ENCODE measurements at regions not wholly inside any gene's neighbourhood (a gene's known extent, or its start where the extent isn't known, plus 50 kb on each side); places are given as distances from the start of the nearest gene placed in this dataset.

DNA sequence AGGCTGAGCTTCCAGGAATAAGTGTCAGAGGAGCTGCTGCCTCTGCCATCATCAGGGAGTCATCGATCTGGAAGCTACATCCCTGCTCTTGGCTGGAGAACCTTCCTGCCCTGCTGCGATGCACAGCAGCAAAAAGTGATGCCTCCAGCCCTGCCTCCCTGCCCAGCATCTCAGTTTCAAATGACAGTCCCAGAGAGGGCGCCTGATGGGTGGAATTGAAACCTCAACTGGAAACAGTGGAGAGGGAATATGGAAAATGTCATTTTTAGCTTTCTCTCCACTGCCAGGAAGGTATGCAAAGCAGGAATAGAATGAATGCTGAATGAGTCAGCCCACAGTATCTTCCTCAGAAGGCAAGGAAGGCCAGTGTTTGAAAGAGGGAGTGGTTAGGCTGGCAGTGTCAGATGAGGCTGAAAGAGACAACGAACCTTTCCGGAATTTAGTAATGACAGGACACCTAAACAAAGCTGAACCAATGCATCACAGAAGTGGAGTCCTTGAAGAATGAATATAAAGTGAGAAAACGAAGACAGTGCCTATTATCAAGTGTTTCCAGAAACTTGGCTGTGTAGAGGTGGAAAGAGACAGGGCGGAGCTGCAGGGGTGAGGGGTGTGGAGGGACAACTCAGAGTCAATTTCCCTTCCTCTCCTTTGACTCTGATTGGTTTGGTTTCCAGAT is 153.9 kb upstream of the NDUFV2 start:
- H3K27ac ChIP-seq (ENCODE audit: low read depth, low read length): peak overlapping the region; percentile 97
- ChIA-PET POLR2A (interaction anchor here (0.6 to 1.9 kb wide), 10 partner anchors 34 to 244 kb away, joined by 3 to 6 read pairs (median 3); no protein-coding TSS in a partner anchor), CTCF (interaction anchor here (0.6 to 1.4 kb wide), 2 partner anchors 39 to 1079 kb away, joined by 3 to 4 read pairs; no protein-coding TSS in a partner anchor)
- peaks cover 14% of the 10 kb centered on the region for H3K9me3 ChIP-seq (ENCODE audit: control insufficient read depth, insufficient read depth, low read length)
- DNase-seq (ENCODE audit: low read depth, low spot score): peak; percentile 80
- H3K27me3 ChIP-seq (ENCODE audit: control insufficient read depth, insufficient read depth, low read length): no peaks in the 10 kb centered on the region
- peak overlapping the region; percentile 41 for H3K4me3 ChIP-seq (ENCODE audit: low read depth, low read length)
- TF ChIP-seq, protein P1, sequence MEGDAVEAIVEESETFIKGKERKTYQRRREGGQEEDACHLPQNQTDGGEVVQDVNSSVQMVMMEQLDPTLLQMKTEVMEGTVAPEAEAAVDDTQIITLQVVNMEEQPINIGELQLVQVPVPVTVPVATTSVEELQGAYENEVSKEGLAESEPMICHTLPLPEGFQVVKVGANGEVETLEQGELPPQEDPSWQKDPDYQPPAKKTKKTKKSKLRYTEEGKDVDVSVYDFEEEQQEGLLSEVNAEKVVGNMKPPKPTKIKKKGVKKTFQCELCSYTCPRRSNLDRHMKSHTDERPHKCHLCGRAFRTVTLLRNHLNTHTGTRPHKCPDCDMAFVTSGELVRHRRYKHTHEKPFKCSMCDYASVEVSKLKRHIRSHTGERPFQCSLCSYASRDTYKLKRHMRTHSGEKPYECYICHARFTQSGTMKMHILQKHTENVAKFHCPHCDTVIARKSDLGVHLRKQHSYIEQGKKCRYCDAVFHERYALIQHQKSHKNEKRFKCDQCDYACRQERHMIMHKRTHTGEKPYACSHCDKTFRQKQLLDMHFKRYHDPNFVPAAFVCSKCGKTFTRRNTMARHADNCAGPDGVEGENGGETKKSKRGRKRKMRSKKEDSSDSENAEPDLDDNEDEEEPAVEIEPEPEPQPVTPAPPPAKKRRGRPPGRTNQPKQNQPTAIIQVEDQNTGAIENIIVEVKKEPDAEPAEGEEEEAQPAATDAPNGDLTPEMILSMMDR (IDR thresholded peaks at IDR 0.05; ENCODE audit: low read depth, low read length): no peak

DNA sequence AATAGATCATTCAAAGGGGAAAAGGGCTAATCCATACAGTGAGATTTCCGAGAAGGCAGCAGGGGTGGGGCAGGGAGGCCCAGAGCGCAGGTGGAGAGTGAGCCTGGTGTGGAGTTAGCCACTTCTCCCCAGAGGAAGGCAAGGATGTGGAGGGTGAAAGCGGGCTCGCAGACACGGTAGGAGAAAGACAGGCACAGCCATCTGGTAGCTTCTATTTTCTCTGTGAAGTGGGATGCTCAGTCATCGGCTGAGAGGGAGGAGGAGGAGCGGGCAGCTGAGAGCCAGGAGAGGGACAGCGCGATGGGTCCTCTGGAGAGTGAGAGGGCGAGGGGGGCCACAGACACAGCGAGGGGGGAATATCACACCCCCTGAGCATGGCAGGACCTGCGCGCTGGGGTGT is 153.3 kb upstream of the NDUFV2 start:
- TF ChIP-seq, protein P1 (IDR thresholded peaks at IDR 0.05; ENCODE audit: low read depth, low read length): no peak
- POLR2A ChIA-PET: interaction anchor here (0.9 to 1.9 kb wide), 8 partner anchors 34 to 245 kb away, joined by 3 to 6 read pairs (median 3); no protein-coding TSS in a partner anchor

DNA sequence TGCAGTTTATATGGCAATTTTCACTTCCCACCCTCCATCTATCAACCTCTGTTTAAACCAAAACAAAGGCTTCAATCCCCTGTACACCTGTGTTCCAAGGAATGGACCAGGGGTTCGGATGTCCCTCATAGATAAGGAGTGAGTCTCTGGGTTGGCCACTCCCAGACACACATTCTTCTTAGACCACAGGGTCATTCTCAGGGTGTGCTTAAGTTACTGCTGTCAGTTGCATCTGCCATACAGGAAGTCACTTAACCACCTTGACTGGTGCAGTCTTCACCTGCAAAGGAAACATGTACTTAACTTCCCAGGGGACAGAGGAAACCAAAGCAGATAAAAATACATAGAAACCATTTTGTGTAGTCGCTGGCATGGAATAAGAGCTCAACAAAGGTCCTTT is 151.0 kb upstream of the NDUFV2 start:
- POLR2A ChIA-PET: no interaction called here
- Histone ChIP-seq H3K9me3 (ENCODE audit: control insufficient read depth, insufficient read depth, low read length) (peaks cover 24% of the 10 kb centered on the region), H3K4me3 (ENCODE audit: low read depth, low read length) (no peak overlapping the region), H3K27me3 (ENCODE audit: control insufficient read depth, insufficient read depth, low read length) (no peaks in the 10 kb centered on the region), H3K27ac (ENCODE audit: low read depth, low read length) (no peak overlapping the region)
- CTCF ChIA-PET: interaction anchor here (0.9 kb wide), 1 partner anchor 36 kb away, joined by 3 read pairs; no protein-coding TSS in a partner anchor
- no peak for DNase-seq (ENCODE audit: low read depth, low spot score)
- TF ChIP-seq, protein P1 (IDR thresholded peaks at IDR 0.05; ENCODE audit: low read depth, low read length): no peak

More for the DNA sequence above, 153.3 kb upstream of the NDUFV2 start:
- Histone ChIP-seq H3K4me3 (ENCODE audit: low read depth, low read length) (peak overlapping the region; percentile 41), H3K9me3 (ENCODE audit: control insufficient read depth, insufficient read depth, low read length) (peaks cover 18% of the 10 kb centered on the region), H3K27me3 (ENCODE audit: control insufficient read depth, insufficient read depth, low read length) (no peaks in the 10 kb centered on the region), H3K27ac (ENCODE audit: low read depth, low read length) (peak overlapping the region; percentile 97)
- DNase-seq (ENCODE audit: low read depth, low spot score): no peak
- CTCF ChIA-PET: interaction anchor here (1.4 kb wide), 1 partner anchor 39 kb away, joined by 4 read pairs; no protein-coding TSS in a partner anchor

DNA sequence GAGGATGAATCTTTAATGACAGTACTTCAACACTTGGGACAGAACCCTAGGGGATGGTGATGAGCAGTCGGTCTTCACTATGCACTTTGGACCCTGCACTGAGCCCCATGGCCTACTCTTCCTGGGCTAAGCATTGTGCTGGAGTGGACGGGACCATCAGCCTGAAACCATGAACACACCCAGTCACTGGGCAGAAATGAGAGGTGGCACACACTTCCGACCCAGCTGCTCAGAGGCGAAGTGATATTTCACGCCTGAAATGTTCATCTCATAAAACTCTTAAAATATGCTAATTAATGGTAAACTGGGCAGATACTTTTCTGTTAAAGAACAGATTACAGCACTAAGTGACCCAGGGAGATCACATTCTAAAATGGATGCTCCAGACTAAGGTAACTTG is 150.3 kb upstream of the NDUFV2 start:
- TF ChIP-seq, protein P1 (IDR thresholded peaks at IDR 0.05; ENCODE audit: low read depth, low read length): no peak
- DNase-seq (ENCODE audit: low read depth, low spot score): no peak
- Histone ChIP-seq H3K9me3 (ENCODE audit: control insufficient read depth, insufficient read depth, low read length) (peaks cover 21% of the 10 kb centered on the region), H3K4me3 (ENCODE audit: low read depth, low read length) (no peak overlapping the region), H3K27ac (ENCODE audit: low read depth, low read length) (peak overlapping the region; percentile 52), H3K27me3 (ENCODE audit: control insufficient read depth, insufficient read depth, low read length) (no peaks in the 10 kb centered on the region)
- POLR2A ChIA-PET: no interaction called here
- CTCF ChIA-PET: interaction anchor here (0.9 kb wide), 1 partner anchor 36 kb away, joined by 3 read pairs; no protein-coding TSS in a partner anchor
